Activated CD8-positive, alpha-beta T cell treated with anti-CD3 and anti-CD28 coated beads for 36 hours (primary cell): ENCODE measurements at regions not wholly inside any gene's neighbourhood (a gene's known extent, or its start where the extent isn't known, plus 50 kb on each side); places are given as distances from the start of the nearest gene placed in this dataset.

Source experiments
- ATAC-seq: fragments of 200-7000 bp; cut with Tn5 transposase; one replicate; pipeline ENCODE4 v1.10.0; 2021; ENCODE audit warnings: mild to moderate bottlenecking, moderate library complexity
- CTCF ChIA-PET: fragments of 350-600 bp; sonication (Branson Sonifier 250); formaldehyde crosslinking; loops from one replicate; lab custom pipeline; 2021; ENCODE audit warnings: antibody characterized with exemption; lab: Charles Lee
- POLR2A ChIA-PET: fragments of 350-600 bp; sonication (Branson Sonifier 250); formaldehyde crosslinking; loops from one replicate; lab custom pipeline; 2021; ENCODE audit warnings: antibody characterized with exemption; lab: Charles Lee
- DNase-seq: peaks from one replicate; pipeline ENCODE4 v3.0.0-alpha.2; 2020
- H3K27ac Mint-ChIP-seq: one replicate; pipeline ENCODE4 v1.8.0; 2021; ENCODE audit warnings: mild to moderate bottlenecking, mixed read lengths
- H3K27me3 Mint-ChIP-seq: one replicate; pipeline ENCODE4 v1.8.0; 2021; ENCODE audit warnings: mixed read lengths
- H3K36me3 Mint-ChIP-seq: one replicate; pipeline ENCODE4 v1.8.0; 2021; ENCODE audit warnings: low read depth, mixed read lengths
- H3K4me1 Mint-ChIP-seq: one replicate; pipeline ENCODE4 v1.8.0; 2021; ENCODE audit warnings: low read depth, mixed read lengths
- H3K4me3 Mint-ChIP-seq: one replicate; pipeline ENCODE4 v1.8.0; 2021; ENCODE audit warnings: mild to moderate bottlenecking, moderate library complexity, mixed read lengths
- H3K9me3 Mint-ChIP-seq: one replicate; pipeline ENCODE4 v1.8.0; 2021; ENCODE audit warnings: mixed read lengths
- CTCF ChIP-seq: fragments of 200-600 bp; IDR thresholded peaks from one replicate; pipeline ENCODE4 v1.8.0; 2022; ENCODE audit warnings: antibody characterized with exemption, mild to moderate bottlenecking
- intact Hi-C: fragments of 100-400 bp; cut with micrococcal nuclease; formaldehyde crosslinking; loops from one replicate; pipeline ENCODE4 v1.10.0; 2022

GRCh38 chr3:105950881-105951600 is 82.2 kb upstream of the CBLB start:
- H3K9me3 Mint-ChIP-seq: no peaks in the 10 kb centered on the region
- ChIA-PET CTCF (no interaction called here), POLR2A (no interaction called here)
- no peaks in the 10 kb centered on the region for H3K36me3 Mint-ChIP-seq
- ATAC-seq (no peak), DNase-seq (no peak)
- H3K4me1 Mint-ChIP-seq: no peaks in the 10 kb centered on the region
- no peak for TF ChIP-seq CTCF
- H3K27ac Mint-ChIP-seq: no peak overlapping the region
- H3K27me3 Mint-ChIP-seq: no peaks in the 10 kb centered on the region
- H3K4me3 Mint-ChIP-seq: no peak overlapping the region
- intact Hi-C loops: no loop called here

- no peak for ATAC-seq
- H3K4me3 Mint-ChIP-seq: no peak overlapping the region
- ChIA-PET POLR2A (no interaction called here), CTCF (no interaction called here)
- no peaks in the 10 kb centered on the region for H3K4me1 Mint-ChIP-seq
- H3K27me3 Mint-ChIP-seq: no peaks in the 10 kb centered on the region
- TF ChIP-seq CTCF: no peak
- no peak for DNase-seq
- H3K9me3 Mint-ChIP-seq: no peaks in the 10 kb centered on the region
- H3K27ac Mint-ChIP-seq: no peak overlapping the region
- H3K36me3 Mint-ChIP-seq: no peaks in the 10 kb centered on the region
- intact Hi-C loops: no loop called here
Observed at GRCh38 chr3:105953831-105954230, 85.0 kb upstream of the CBLB start.

GRCh38 chr3:105956306-105956705 is 87.5 kb upstream of the CBLB start:
- Mint-ChIP-seq H3K27me3 (no peaks in the 10 kb centered on the region), H3K4me3 (no peak overlapping the region), H3K9me3 (peaks cover under 1% of the 10 kb centered on the region), H3K27ac (no peak overlapping the region), H3K4me1 (peaks cover 7% of the 10 kb centered on the region), H3K36me3 (no peaks in the 10 kb centered on the region)
- intact Hi-C loops: no loop called here
- ChIA-PET CTCF (no interaction called here), POLR2A (no interaction called here)
- no peak for TF ChIP-seq CTCF
- ATAC-seq (no peak), DNase-seq (no peak)

- Mint-ChIP-seq H3K4me3 (no peak overlapping the region), H3K27ac (no peak overlapping the region), H3K36me3 (no peaks in the 10 kb centered on the region), H3K9me3 (peaks cover 2% of the 10 kb centered on the region), H3K4me1 (peaks cover 7% of the 10 kb centered on the region), H3K27me3 (no peaks in the 10 kb centered on the region)
- POLR2A ChIA-PET: no interaction called here
- TF ChIP-seq CTCF: no peak
- ATAC-seq (no peak), DNase-seq (no peak)
- CTCF ChIA-PET: no interaction called here
- intact Hi-C loops: no loop called here
Observed at GRCh38 chr3:105957722-105958121, 88.9 kb upstream of the CBLB start.

- Mint-ChIP-seq H3K27ac (no peak overlapping the region), H3K4me1 (peaks cover 7% of the 10 kb centered on the region), H3K27me3 (no peaks in the 10 kb centered on the region), H3K36me3 (no peaks in the 10 kb centered on the region), H3K9me3 (peaks cover 2% of the 10 kb centered on the region), H3K4me3 (no peak overlapping the region)
- ChIA-PET CTCF (no interaction called here), POLR2A (no interaction called here)
- intact Hi-C loops: no loop called here
- no peak for ATAC-seq
- no peak for DNase-seq
- no peak for TF ChIP-seq CTCF
Observed at GRCh38 chr3:105958237-105959000, 89.6 kb upstream of the CBLB start.
